ENCODE measurements at regions not wholly inside any gene's neighbourhood (a gene's known extent, or its start where the extent isn't known, plus 50 kb on each side); places are given as distances from the start of the nearest gene placed in this dataset.

DNA sequence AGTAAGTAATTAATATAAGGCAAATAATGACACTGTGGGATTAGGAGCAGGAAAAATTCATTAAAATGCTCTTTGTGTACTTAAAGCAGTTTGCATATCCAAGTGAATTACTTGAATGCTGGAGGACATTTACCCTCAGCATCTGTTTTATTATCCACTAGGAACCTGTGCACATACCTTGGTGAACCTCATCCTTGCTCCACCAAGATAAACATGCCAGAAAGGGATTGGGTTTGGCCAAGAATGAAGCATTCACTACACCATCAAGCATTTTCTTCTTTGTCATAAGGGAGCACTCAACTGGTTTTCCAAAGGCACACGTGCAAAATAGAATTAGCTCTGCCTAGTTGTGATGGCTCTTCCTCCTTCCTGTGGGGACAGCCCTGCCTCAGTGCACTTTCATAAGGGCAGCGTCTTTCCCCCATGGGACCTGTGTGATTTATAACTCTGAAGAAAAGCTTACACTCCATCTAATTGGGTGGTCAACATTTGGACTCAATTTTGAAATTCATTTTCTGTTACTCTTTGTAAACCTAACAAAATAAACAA, 291.7 kb downstream of the USP46 start:
- no peak for FAIRE-seq
- H3K9me1 ChIP-seq (ENCODE audit: control insufficient read depth, extremely low read depth, insufficient read depth, low read length), result no peaks in the 10 kb centered on the region
- no peaks in the 10 kb centered on the region for H3K79me2 ChIP-seq (ENCODE audit: control insufficient read depth, insufficient read depth, low read length)

GRCh38 chr4:52368895-52369294, 290.2 kb downstream of the USP46 start:
- H3K27ac ChIP-seq (ENCODE audit: control insufficient read depth, insufficient read depth, low read length), result no peak overlapping the region
- H2AFZ ChIP-seq (ENCODE audit: control insufficient read depth, low read length), result no peak overlapping the region
- dilution Hi-C loops (cut with MboI; ENCODE audit: extremely low pct_ligation_motif_present, low sequenced_read_pairs), result no loop called here
- H3K9me3 ChIP-seq (ENCODE audit: control insufficient read depth, low read depth, low read length), result no peaks in the 10 kb centered on the region
- no peaks in the 10 kb centered on the region for H3K4me1 ChIP-seq (ENCODE audit: control insufficient read depth, extremely low read depth, insufficient read depth, low read length)
- H3K4me3 ChIP-seq (ENCODE audit: control insufficient read depth in 2 of 3, extremely low read depth in 1 of 3, insufficient read depth in 2 of 3, low read depth in 1 of 3, low read length in 3 of 3), result no peak overlapping the region
- no peak for FAIRE-seq
- H3K27me3 ChIP-seq (ENCODE audit: control insufficient read depth, extremely low read depth, insufficient read depth, low read length), result no peaks in the 10 kb centered on the region
- no peaks in the 10 kb centered on the region for H3K9me1 ChIP-seq (ENCODE audit: control insufficient read depth, extremely low read depth, insufficient read depth, low read length)
- H4K20me1 ChIP-seq (ENCODE audit: control insufficient read depth, extremely low read depth, insufficient read depth, low read length), result no peaks in the 10 kb centered on the region
- DNase-seq (ENCODE audit: low read depth, low spot score), result no peak
- no peak overlapping the region for H3K4me2 ChIP-seq (ENCODE audit: control insufficient read depth, extremely low read depth, insufficient read depth, low read depth, low read length)
- no peak overlapping the region for H3K9ac ChIP-seq (ENCODE audit: control insufficient read depth, extremely low read depth, insufficient read depth, low read length)
- no peaks in the 10 kb centered on the region for H3K79me2 ChIP-seq (ENCODE audit: control insufficient read depth, insufficient read depth, low read length)
- TF ChIP-seq EZH2 (IDR thresholded peaks at IDR 0.05; ENCODE audit: low read length), result no peak
- TF ChIP-seq, protein P1, sequence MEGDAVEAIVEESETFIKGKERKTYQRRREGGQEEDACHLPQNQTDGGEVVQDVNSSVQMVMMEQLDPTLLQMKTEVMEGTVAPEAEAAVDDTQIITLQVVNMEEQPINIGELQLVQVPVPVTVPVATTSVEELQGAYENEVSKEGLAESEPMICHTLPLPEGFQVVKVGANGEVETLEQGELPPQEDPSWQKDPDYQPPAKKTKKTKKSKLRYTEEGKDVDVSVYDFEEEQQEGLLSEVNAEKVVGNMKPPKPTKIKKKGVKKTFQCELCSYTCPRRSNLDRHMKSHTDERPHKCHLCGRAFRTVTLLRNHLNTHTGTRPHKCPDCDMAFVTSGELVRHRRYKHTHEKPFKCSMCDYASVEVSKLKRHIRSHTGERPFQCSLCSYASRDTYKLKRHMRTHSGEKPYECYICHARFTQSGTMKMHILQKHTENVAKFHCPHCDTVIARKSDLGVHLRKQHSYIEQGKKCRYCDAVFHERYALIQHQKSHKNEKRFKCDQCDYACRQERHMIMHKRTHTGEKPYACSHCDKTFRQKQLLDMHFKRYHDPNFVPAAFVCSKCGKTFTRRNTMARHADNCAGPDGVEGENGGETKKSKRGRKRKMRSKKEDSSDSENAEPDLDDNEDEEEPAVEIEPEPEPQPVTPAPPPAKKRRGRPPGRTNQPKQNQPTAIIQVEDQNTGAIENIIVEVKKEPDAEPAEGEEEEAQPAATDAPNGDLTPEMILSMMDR (optimal IDR thresholded peaks at IDR 0.05 in 1 of 3, IDR thresholded peaks at IDR 0.05 in 1 of 3, conservative IDR thresholded peaks at IDR 0.05 in 1 of 3; ENCODE audit: extremely low read depth in 1 of 3, insufficient read depth in 2 of 3, low read length in 3 of 3), result no peak
- no peaks in the 10 kb centered on the region for H3K36me3 ChIP-seq (ENCODE audit: control insufficient read depth in 2 of 2, extremely low read depth in 1 of 2, insufficient read depth in 2 of 2, low read length in 2 of 2)

More for the DNA sequence above, 291.7 kb downstream of the USP46 start:
- no peaks in the 10 kb centered on the region for H3K4me1 ChIP-seq (ENCODE audit: control insufficient read depth, extremely low read depth, insufficient read depth, low read length)
- DNase-seq (ENCODE audit: low read depth, low spot score), result no peak
- H3K27ac ChIP-seq (ENCODE audit: control insufficient read depth, insufficient read depth, low read length), result no peak overlapping the region
- no peak overlapping the region for H3K9ac ChIP-seq (ENCODE audit: control insufficient read depth, extremely low read depth, insufficient read depth, low read length)
- no peak overlapping the region for H2AFZ ChIP-seq (ENCODE audit: control insufficient read depth, low read length)
- no peaks in the 10 kb centered on the region for H3K27me3 ChIP-seq (ENCODE audit: control insufficient read depth, extremely low read depth, insufficient read depth, low read length)
- H4K20me1 ChIP-seq (ENCODE audit: control insufficient read depth, extremely low read depth, insufficient read depth, low read length), result no peaks in the 10 kb centered on the region
- no peak overlapping the region for H3K4me3 ChIP-seq (ENCODE audit: control insufficient read depth in 2 of 3, extremely low read depth in 1 of 3, insufficient read depth in 2 of 3, low read depth in 1 of 3, low read length in 3 of 3)
- H3K4me2 ChIP-seq (ENCODE audit: control insufficient read depth, extremely low read depth, insufficient read depth, low read depth, low read length), result no peak overlapping the region
- H3K36me3 ChIP-seq (ENCODE audit: control insufficient read depth in 2 of 2, extremely low read depth in 1 of 2, insufficient read depth in 2 of 2, low read length in 2 of 2), result no peaks in the 10 kb centered on the region
- no peaks in the 10 kb centered on the region for H3K9me3 ChIP-seq (ENCODE audit: control insufficient read depth, low read depth, low read length)
- dilution Hi-C loops (cut with MboI; ENCODE audit: extremely low pct_ligation_motif_present, low sequenced_read_pairs), result no loop called here
- TF ChIP-seq, protein P1 (optimal IDR thresholded peaks at IDR 0.05 in 1 of 3, IDR thresholded peaks at IDR 0.05 in 1 of 3, conservative IDR thresholded peaks at IDR 0.05 in 1 of 3; ENCODE audit: extremely low read depth in 1 of 3, insufficient read depth in 2 of 3, low read length in 3 of 3), result no peak
- TF ChIP-seq EZH2 (IDR thresholded peaks at IDR 0.05; ENCODE audit: low read length), result no peak
